Renal cortical epithelial cell (primary cell): ENCODE measurements at regions not wholly inside any gene's neighbourhood (a gene's known extent, or its start where the extent isn't known, plus 50 kb on each side); places are given as distances from the start of the nearest gene placed in this dataset.
A peak's percentile ranks its signal among the peaks of the same experiment; 100 is the strongest.

Experiments
- DNase-seq: peaks from one replicate; pipeline ENCODE4 v3.0.0-alpha.2; 2011; ENCODE audit warnings: low read depth

DNA sequence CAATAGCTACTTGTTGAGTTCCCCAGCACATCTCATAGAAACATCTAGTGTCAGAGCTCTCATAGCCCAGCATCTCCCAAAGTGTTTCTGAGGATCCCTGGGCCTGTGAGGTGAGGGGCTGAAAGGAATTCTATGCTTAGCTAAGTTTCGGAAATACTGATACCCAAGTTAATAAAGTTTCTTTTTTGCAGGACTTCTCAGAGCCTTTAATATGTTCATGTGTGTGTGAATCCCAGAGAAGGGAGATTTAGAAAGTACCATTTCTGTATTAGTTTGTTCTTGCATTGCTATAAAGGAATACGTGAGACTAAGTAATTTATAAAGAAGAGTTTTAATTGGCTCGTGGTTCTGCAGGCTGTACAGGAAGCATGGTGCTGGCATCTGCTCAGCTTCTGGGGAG lies 211.2 kb downstream of the TSN start:
- no peak for DNase-seq

DNA sequence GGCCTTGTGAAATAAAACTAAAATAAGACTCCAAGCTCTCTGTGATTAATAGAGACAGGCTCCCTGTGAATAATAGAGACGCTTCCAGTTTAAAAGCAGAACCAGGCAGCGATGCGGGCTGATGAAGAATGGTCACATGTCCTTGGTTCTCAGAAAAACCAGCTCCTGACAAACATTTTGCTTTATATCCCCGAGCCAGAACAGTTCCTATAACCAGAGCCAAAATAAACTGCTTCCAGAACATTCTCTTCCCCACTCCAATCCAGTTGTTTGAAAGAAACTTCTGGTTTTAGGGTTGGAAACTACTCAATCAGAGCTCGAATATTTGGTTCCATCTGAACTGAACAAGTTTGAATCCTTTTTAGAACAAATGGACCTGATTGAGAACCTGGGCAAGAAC lies 213.7 kb downstream of the TSN start:
- peak; percentile 12 for DNase-seq

DNA sequence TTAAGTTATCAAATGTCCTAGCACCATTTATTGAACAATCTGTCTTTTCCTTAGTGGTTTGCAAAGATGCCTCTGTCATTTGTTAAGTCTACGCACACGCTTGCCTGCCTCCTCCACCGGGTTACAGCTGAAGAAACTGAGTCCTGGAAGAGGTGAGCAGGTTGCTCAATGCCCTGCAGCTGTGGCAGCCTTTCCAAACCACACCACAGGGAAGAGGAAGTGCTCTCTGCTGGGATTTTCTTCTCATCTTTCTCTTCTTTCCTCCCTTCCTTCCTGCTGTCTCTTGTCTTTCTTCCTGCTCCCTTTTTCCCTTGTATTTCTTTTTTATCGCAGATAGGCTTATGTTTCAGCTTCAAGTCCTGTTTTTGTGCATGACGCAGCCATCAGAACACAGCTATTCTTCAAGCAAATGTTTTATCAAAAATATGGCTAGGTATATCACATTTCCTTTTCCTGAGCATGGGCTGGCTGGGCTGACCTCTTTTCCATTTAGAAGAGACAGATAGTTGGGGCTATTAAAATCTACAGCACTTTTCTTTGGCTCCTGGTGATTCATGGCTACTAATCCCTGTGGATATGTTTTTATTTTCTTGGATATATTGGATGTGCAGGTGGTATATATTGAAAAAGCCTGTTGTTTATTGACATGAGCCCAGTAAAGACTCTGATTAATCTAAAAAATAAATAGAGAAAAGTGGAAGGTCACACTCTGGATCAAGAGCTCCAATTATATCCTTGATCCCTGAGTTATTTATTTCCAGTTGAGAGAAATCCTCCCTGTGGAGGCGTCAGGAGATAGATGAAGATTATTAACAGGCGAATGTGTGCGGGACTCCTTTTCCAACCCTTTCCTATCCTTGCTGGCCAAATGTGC lies 214.6 kb downstream of the TSN start:
- DNase-seq: no peak

DNA sequence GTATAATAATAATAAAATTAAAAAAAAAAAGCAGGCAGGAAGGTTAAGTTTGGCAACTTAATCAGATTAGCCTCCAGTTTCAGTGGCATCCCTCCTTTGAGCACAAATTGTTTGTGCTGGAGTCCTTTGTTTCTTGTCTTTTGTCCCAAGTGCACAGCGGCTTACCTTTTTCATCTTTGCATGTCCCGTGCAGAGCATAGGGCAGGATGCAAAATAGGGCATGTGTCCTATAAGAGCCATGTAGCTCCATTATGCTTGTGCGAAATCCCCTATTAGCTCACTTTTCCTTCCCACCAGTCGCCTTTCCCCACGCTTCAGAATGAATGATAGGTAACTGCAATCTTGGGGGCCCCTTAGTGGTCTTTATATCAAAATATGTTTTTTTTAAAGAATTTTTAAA lies 216.8 kb downstream of the TSN start:
- no peak for DNase-seq

DNA sequence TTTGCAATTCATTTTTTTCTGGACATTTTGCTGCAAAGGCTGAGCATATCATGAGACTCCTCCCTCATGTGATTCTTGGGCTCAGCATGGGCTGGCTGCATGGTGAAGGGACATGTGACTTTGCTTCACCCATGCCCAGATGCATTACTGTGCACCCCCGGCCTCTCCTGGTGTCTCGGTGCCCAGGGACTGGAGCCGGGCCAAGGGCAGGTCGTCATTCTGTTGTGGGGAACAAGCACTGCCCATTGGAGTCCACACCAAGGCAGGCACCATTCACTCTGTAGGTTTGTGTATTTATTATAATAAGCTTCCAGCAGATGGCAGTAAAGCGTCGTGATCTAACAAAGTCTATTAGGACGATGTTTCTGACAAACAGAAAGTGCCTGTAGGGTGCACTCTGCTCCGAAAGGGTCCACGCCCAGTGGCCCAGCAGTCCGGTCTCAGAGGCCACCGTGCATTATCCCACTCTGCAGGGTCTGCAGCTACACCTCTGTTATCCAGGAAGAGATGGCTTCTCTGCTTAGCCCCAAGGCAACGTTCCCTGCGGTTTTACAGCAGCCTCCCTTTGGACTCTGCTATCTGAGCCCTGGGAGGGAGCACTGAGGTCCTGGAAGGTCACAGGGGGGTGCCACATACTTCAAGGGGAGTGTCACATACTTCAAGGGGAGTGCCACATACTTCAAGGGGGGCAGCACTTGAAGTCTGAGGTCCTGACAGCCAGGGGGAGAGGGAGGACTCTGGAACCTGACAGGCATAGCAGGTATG lies 219.6 kb downstream of the TSN start:
- peak; percentile 72 for DNase-seq

DNA sequence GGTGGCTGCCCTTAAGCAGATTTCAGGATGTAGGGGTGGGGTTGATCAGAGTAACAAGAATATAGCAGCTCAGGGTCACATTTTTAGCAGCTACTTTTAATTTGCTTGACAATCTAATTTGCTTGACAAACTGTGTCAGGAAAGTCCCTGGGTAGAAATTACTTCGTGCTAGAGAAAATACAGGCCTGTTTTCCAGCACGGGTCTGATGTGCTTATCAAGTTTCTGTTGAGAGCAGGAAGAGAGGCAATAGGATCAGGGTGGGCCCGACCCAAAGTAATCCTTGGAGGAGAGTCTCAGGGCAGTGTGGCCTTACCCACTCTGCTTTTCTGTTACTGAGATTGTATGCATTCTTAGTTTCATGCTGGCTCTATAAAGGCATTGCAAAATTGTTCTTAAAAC lies 221.5 kb downstream of the TSN start:
- DNase-seq: no peak

GRCh38 chr2:121977326-121977725 lies 221.9 kb downstream of the TSN start:
- no peak for DNase-seq

GRCh38 chr2:121992700-121993099 lies 237.2 kb downstream of the TSN start:
- DNase-seq: no peak

GRCh38 chr2:121993682-121994081 lies 238.2 kb downstream of the TSN start:
- no peak for DNase-seq

DNA sequence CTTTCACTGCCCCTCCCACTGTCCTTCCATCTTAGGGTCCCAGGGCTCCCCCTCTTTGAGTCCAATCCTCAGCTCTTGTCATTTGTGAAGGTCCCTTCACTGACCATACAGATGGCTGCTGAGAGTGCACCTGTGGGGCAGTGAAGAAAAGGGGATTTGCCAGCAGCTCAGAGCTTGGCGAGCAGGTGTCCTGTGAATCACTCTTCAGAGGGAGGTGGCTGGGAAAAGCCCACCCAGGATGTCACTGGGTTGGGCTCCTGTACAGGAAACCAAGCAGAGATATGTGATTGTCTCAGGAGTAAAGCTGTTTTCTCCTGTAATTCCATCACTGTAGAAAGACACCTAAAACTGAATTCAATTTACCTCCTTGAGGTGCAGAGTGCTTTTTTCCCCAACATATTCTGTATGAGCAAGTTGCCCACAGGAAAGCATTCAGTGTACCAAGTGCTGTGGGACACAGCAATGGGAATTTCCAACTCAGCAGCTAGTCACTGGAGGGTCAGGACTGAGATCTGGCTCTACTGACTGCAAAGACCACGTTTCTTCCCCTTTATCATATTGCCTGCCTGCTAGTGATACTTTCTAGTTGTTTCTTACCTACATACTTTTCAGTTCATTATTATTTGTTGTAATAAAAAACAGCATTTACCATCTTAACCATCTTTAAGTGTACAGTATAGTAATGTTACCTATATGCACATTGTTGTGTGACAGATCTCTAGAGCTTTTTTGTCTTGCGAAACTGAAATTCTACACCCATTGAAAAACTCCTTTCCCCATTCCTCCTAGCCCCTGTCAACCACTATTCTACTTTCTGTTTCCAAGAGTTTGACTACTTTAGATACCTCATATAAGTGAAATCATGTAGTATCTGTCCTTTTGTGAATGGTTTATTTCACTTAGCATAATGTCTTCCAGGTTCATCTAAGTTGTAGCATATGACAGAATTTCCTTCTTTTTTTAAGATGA lies 239.1 kb downstream of the TSN start:
- DNase-seq: no peak

DNA sequence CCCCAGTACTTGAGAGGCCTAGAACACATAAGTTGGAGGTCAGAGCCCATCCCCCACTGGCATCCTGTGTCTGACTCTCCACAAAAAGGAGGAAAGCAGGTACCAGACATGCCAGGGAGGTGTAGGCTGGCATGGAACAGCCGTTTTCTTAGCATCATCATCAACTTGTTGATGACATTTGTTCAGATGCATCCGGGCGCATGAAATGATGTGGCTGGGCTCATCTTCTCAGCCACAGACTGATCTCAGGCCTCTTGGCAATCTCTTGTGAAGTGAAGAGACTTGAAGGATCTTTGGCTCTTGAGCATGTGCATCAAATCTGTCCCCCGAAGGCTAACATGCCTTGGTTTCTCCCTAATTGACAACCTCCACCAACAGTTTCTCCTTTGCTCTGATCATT lies 243.3 kb downstream of the TSN start:
- no peak for DNase-seq

DNA sequence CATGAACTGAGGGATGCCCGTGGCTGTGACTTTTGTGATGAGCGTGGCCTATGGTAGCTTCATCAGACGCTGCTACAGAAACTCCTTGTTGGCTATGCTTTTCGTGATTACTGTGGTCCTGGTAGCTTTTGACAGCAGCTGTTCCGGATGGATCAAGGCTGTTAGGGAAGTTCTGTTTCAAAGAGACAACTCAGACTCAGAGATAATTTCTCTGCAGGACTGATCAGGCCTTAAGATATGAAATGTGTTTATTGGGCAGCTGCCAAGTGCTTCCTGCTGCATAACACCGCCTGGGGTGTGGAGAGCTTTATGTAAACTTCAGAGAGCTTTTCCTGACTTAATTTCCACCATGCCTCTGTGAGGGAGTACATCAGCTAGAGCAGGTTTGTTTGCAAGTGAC lies 243.8 kb downstream of the TSN start:
- no peak for DNase-seq

- DNase-seq: no peak
Observed at GRCh38 chr2:122000556-122001340, 245.3 kb downstream of the TSN start.

- peak; percentile 75 for DNase-seq
Observed at GRCh38 chr2:122001441-122001874, 246.0 kb downstream of the TSN start.

GRCh38 chr2:122003196-122003940 lies 247.9 kb downstream of the TSN start:
- DNase-seq: no peak

DNA sequence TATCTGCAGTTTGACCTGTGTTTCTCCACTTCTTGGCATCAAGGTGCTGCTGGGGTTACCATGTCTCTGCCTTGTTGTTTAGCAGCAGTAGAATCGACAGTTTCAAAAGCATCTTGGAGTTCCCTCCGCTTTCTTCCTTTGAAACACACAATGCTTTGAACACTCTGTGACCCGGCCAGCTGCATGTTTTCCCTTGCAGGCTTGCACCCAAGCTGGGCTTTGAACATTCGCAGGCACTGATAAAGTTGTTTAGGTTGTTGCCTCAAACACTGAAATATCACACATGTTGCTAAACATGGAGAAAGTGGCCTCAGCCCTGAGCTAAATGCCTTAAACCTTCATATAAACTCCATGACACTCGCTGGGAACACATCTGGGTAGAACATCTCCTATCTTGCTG lies 251.7 kb downstream of the TSN start:
- no peak for DNase-seq

DNA sequence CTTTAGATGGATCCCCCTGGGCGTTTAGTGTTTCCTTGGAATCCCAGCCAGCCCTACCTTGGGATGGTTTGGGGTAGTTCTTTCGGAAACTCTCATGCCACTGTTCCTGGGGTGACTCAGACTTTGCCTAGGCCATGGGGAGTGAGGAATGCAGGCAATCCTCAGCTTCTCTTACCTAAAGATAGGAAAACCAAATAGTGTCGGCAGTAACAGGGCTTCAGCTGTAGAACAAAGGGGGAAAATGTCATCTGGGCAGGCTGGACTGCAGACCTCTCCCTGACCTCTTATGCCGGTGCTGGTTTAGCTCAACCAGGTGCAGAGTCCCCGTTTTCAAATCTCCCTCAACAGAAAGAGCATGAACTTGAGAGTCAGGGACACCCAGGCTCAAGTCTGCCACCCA lies 252.1 kb downstream of the TSN start:
- no peak for DNase-seq

- no peak for DNase-seq
Observed at GRCh38 chr2:122009561-122009960, 254.1 kb downstream of the TSN start.

DNA sequence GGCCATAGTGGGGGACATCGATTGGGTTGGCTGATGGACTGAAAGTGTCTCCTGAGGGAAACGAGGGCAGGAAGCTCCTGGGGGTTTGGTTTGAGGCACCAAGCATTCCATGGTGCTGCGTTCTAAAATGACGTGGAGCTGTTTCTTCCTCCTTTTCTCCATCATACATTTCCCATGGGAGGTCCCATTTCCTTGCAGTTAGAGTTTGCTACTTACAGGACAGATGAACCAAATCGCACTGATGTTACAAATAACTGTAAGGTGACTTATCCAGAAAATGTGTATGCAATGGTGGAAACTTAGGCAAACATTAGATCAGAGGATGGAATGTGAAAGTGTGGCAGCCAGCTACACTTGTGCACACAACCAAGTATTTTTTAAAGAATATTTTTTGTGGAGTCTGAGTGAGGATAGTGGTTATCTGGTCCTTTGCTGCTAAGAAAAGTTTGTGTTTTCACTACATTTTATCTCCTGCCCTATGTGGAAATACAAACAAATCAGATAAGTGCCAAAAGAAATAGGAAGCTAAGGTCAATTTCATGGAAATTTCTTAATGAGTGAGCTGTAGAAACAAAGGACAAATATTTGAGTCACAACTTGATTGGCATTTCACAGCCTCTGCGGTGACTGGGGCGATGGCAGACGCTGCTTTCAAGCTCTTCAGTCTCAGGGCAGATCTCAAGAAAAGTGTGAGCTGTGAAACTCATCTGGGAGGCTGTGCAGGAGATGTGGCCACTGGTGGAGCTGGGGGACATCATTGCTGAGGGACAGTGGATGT lies 256.2 kb downstream of the TSN start:
- DNase-seq: no peak

DNA sequence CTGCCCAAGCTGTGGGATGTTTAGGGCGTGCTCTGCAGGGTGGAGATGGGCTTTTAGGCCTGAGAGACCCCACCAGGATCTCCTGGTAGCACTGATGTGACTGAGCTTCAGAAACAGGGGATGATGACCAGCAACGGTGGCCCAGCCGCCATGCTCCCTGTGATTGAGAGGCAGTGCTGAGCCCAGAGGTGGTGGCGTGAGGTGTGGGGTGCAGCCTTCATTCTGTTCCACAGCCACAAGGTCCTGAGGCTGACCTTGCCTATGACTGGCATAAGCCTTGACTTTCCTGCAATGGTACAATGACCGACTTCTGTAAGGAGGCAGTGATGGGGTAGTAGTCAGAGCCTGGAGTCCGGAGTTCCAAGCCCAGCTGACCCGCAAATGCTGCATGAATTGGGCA lies 263.3 kb downstream of the TSN start:
- no peak for DNase-seq
